HepG2 (cell line): ENCODE measurements at regions not wholly inside any gene's neighbourhood (a gene's known extent, or its start where the extent isn't known, plus 50 kb on each side); places are given as distances from the start of the nearest gene placed in this dataset.
A peak's percentile ranks its signal among the peaks of the same experiment; 100 is the strongest.

Experiments
- AGO2 ChIP-seq: fragments of 200-400 bp; formaldehyde crosslinking; optimal IDR thresholded peaks from 2 replicates; pipeline ENCODE3; 2017; ENCODE audit warnings: mild to moderate bottlenecking, low read depth, low read length, moderate library complexity
- ARID2 ChIP-seq: sonication (generic); formaldehyde crosslinking; IDR thresholded peaks from 2 replicates; pipeline ENCODE4 v1.8.1; 2022; ENCODE audit warnings: mild to moderate bottlenecking, missing genetic modification reagents, borderline replicate concordance
- EP300 ChIP-seq, 3 experiments: sonication (generic) in 1 of 3; formaldehyde crosslinking in 1 of 3; IDR thresholded peaks; 2 replicates each; pipeline versions ENCODE4 v1.5.1 to v1.6.1; 2011 to 2020; ENCODE audit warnings: low read depth in 2 of 3, low read length in 2 of 3, borderline replicate concordance in 1 of 3, improper control_type of control experiment in 1 of 3, mild to moderate bottlenecking in 1 of 3, missing genetic modification reagents in 1 of 3, moderate library complexity in 1 of 3
- ESRRA ChIP-seq: sonication (generic); formaldehyde crosslinking; IDR thresholded peaks from 2 replicates; pipeline ENCODE4 v1.5.1; 2020; ENCODE audit warnings: mild to moderate bottlenecking, low read depth, missing genetic modification reagents
- HMG20A ChIP-seq: IDR thresholded peaks from 2 replicates; pipeline ENCODE4 v1.6.1; 2016; ENCODE audit warnings: borderline replicate concordance
- JUND ChIP-seq: sonication (generic); formaldehyde crosslinking; IDR thresholded peaks from 2 replicates; pipeline ENCODE4 v1.8.0; 2022; ENCODE audit warnings: mild to moderate bottlenecking, missing genetic modification reagents
- KDM3A ChIP-seq: IDR thresholded peaks from 2 replicates; pipeline ENCODE4 v1.6.1; 2018; ENCODE audit warnings: low read depth, missing compliant biosample characterization
- PHF21A ChIP-seq: sonication (generic); formaldehyde crosslinking; IDR thresholded peaks from 2 replicates; pipeline ENCODE4 v1.5.0; 2020; ENCODE audit warnings: mild to moderate bottlenecking, missing genetic modification reagents
- PPARG ChIP-seq: conservative IDR thresholded peaks from 2 replicates; pipeline ENCODE4 v1.6.1; 2016; ENCODE audit warnings: missing biosample characterization, missing genetic modification reagents
- SAP130 ChIP-seq: IDR thresholded peaks from 2 replicates; pipeline ENCODE4 v1.6.1; 2016; ENCODE audit warnings: low read depth
- SKI ChIP-seq: fragments of 450-650 bp; IDR thresholded peaks from one replicate; pipeline ENCODE4 v1.6.1; 2018; ENCODE audit warnings: mild to moderate bottlenecking; ENCODE audit not compliant: partially characterized antibody
- TAF1 ChIP-seq: sonication (generic); formaldehyde crosslinking; IDR thresholded peaks from 2 replicates; pipeline ENCODE4 v1.4.0; 2020; ENCODE audit warnings: missing genetic modification reagents
- ZFP36 ChIP-seq: fragments of 150-350 bp; IDR thresholded peaks from 2 replicates; pipeline ENCODE4 v1.6.1; 2018; ENCODE audit warnings: borderline replicate concordance, low read length, low read depth; ENCODE audit not compliant: partially characterized antibody
- ZNF253 ChIP-seq: sonication (generic); formaldehyde crosslinking; IDR thresholded peaks from 2 replicates; pipeline ENCODE4 v1.8.0; 2022; ENCODE audit warnings: mild to moderate bottlenecking, missing genetic modification reagents, borderline replicate concordance
- ZNF780A ChIP-seq: sonication (generic); formaldehyde crosslinking; IDR thresholded peaks from 2 replicates; pipeline ENCODE4 v1.8.0; 2022; ENCODE audit warnings: mild to moderate bottlenecking, missing genetic modification reagents, moderate library complexity
- TF ChIP-seq, protein P1 (sequence below): sonication (generic); formaldehyde crosslinking; IDR thresholded peaks from 2 replicates; pipeline ENCODE4; 2020; ENCODE audit warnings: missing genetic modification reagents, mild to moderate bottlenecking, borderline replicate concordance
- TF ChIP-seq, protein P2 (sequence below): sonication (generic); formaldehyde crosslinking; IDR thresholded peaks from 2 replicates; pipeline ENCODE4 v1.4.0; 2020; ENCODE audit warnings: missing genetic modification reagents, mild to moderate bottlenecking, borderline replicate concordance
- TF ChIP-seq, protein P3 (sequence below): sonication (generic); formaldehyde crosslinking; conservative IDR thresholded peaks from 2 replicates; pipeline ENCODE4 v1.8.0; 2022; ENCODE audit warnings: missing genetic modification reagents
- TF ChIP-seq, protein P4 (sequence below): sonication (generic); formaldehyde crosslinking; IDR thresholded peaks from 2 replicates; pipeline ENCODE4 v1.4.0; 2020; ENCODE audit warnings: missing genetic modification reagents

DNA sequence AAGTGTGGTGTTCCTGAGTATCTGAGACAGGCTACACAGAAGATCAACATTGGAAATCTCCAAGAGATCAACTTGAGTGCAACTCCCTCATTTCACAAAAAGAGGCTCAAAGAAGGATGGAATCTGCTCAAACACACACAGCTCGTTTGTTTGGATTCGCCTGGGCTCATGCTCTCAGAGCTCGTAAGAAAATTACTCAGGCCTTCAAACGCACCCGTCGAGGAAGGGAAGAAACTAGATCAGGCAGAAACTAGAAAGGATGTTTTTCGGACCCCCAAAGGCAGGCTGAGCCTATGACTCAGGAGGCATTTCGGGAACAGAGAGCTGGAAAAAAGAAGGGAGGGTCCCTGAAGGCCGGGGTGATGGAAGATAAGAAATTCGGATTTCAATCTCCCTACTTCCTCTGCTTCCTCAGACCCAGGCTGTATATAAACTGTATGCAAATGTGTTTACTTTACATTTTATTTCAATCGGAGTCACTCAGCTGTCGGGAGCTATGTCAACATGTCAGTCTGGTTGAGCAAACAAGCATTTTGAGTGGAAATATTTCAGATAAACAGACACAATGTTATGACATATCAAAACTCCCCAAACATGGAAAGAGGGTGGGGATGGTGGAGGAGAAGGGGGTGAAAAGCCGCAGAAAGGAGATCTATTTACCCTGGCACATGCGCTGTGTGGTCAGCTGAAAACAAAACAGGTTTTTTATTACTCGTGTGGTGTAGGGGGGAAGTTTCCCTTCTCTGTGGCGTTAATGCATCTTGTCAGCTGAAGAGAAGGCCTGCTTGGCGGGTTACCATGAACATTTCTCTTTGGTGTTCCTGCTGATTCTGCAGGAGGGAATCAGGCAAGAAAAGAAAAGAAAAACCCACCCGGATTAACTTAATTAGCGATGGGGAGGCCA, 129.1 kb upstream of the TBX3 start (continued):
- TF ChIP-seq, protein P1, sequence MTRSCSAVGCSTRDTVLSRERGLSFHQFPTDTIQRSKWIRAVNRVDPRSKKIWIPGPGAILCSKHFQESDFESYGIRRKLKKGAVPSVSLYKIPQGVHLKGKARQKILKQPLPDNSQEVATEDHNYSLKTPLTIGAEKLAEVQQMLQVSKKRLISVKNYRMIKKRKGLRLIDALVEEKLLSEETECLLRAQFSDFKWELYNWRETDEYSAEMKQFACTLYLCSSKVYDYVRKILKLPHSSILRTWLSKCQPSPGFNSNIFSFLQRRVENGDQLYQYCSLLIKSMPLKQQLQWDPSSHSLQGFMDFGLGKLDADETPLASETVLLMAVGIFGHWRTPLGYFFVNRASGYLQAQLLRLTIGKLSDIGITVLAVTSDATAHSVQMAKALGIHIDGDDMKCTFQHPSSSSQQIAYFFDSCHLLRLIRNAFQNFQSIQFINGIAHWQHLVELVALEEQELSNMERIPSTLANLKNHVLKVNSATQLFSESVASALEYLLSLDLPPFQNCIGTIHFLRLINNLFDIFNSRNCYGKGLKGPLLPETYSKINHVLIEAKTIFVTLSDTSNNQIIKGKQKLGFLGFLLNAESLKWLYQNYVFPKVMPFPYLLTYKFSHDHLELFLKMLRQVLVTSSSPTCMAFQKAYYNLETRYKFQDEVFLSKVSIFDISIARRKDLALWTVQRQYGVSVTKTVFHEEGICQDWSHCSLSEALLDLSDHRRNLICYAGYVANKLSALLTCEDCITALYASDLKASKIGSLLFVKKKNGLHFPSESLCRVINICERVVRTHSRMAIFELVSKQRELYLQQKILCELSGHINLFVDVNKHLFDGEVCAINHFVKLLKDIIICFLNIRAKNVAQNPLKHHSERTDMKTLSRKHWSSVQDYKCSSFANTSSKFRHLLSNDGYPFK (CRISPR knock-in tag), result no peak
- TF ChIP-seq HMG20A (CRISPR knock-in tag), result peak; percentile 61; the same call in 1 of the 2 replicates
- TF ChIP-seq PHF21A (CRISPR knock-in tag), result 0 out of 2 replicates have a peak, but pooled peaks have one; percentile 21
- TF ChIP-seq JUND (CRISPR knock-in tag), result no peak
- TF ChIP-seq PPARG (CRISPR knock-in tag), result no peak
- no peak for TF ChIP-seq KDM3A
- TF ChIP-seq AGO2, result no peak
- TF ChIP-seq, protein P2, sequence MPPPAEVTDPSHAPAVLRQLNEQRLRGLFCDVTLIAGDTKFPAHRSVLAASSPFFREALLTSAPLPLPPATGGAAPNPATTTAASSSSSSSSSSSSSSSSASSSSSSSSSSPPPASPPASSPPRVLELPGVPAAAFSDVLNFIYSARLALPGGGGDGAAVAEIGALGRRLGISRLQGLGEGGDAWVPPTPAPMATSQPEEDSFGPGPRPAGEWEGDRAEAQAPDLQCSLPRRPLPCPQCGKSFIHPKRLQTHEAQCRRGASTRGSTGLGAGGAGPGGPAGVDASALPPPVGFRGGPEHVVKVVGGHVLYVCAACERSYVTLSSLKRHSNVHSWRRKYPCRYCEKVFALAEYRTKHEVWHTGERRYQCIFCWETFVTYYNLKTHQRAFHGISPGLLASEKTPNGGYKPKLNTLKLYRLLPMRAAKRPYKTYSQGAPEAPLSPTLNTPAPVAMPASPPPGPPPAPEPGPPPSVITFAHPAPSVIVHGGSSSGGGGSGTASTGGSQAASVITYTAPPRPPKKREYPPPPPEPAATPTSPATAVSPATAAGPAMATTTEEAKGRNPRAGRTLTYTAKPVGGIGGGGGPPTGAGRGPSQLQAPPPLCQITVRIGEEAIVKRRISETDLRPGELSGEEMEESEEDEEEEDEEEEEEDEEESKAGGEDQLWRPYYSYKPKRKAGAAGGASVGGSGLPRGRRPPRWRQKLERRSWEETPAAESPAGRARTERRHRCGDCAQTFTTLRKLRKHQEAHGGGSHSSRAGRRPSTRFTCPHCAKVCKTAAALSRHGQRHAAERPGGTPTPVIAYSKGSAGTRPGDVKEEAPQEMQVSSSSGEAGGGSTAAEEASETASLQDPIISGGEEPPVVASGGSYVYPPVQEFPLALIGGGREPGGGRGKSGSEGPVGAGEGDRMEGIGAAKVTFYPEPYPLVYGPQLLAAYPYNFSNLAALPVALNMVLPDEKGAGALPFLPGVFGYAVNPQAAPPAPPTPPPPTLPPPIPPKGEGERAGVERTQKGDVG, result no peak
- TF ChIP-seq ZNF253, result no peak
- TF ChIP-seq TAF1 (CRISPR knock-in tag), result no peak
- TF ChIP-seq, protein P3, sequence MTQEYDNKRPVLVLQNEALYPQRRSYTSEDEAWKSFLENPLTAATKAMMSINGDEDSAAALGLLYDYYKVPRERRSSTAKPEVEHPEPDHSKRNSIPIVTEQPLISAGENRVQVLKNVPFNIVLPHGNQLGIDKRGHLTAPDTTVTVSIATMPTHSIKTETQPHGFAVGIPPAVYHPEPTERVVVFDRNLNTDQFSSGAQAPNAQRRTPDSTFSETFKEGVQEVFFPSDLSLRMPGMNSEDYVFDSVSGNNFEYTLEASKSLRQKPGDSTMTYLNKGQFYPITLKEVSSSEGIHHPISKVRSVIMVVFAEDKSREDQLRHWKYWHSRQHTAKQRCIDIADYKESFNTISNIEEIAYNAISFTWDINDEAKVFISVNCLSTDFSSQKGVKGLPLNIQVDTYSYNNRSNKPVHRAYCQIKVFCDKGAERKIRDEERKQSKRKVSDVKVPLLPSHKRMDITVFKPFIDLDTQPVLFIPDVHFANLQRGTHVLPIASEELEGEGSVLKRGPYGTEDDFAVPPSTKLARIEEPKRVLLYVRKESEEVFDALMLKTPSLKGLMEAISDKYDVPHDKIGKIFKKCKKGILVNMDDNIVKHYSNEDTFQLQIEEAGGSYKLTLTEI, result no peak
- TF ChIP-seq, protein P4, sequence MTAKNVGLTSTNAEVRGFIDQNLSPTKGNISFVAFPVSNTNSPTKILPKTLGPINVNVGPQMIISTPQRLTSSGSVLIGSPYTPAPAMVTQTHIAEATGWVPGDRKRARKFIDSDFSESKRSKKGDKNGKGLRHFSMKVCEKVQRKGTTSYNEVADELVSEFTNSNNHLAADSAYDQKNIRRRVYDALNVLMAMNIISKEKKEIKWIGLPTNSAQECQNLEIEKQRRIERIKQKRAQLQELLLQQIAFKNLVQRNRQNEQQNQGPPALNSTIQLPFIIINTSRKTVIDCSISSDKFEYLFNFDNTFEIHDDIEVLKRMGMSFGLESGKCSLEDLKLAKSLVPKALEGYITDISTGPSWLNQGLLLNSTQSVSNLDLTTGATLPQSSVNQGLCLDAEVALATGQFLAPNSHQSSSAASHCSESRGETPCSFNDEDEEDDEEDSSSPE (CRISPR knock-in tag), result no peak
- TF ChIP-seq ZFP36, result no peak
- TF ChIP-seq EP300 (IDR thresholded peaks at IDR 0.05; ENCODE audit: low read depth in 2 of 2, low read length in 2 of 2), result peak in 1 of 2 experiments; percentile 66; a peak in 2 of 4 replicates
- no peak for TF ChIP-seq EP300 (CRISPR knock-in tag; IDR thresholded peaks at IDR 0.05; ENCODE audit: borderline replicate concordance)
- TF ChIP-seq ZNF780A (CRISPR knock-in tag), result no peak
- no peak for TF ChIP-seq ESRRA (CRISPR knock-in tag)
- peak; percentile 15 for TF ChIP-seq SKI
- peak; percentile 49 for TF ChIP-seq SAP130 (CRISPR knock-in tag)
- TF ChIP-seq ARID2, result 0 out of 2 replicates have a peak, but pooled peaks have one; percentile 63
